Karpas-422 (cell line): ENCODE measurements at regions not wholly inside any gene's neighbourhood (a gene's known extent, or its start where the extent isn't known, plus 50 kb on each side); places are given as distances from the start of the nearest gene placed in this dataset.

Experiments used
- DNase-seq: peaks from one replicate; pipeline ENCODE4 v3.0.0-alpha.2; 2015
- H2AFZ ChIP-seq: fragments of 200-600 bp; sonication (generic); 2 replicates; pipeline ENCODE4 v1.6.1; 2014; ENCODE audit warnings: antibody characterized with exemption, low read length, mixed read lengths
- H3K27ac ChIP-seq: fragments of 200-600 bp; sonication (generic); 2 replicates; pipeline ENCODE4 v1.5.1; 2014; ENCODE audit warnings: mild to moderate bottlenecking, low read length, moderate library complexity
- H3K27me3 ChIP-seq: fragments of 200-600 bp; sonication (generic); 2 replicates; pipeline ENCODE4 v1.6.1; 2014; ENCODE audit warnings: low read length, mixed read lengths
- H3K36me3 ChIP-seq: fragments of 200-600 bp; sonication (generic); 2 replicates; pipeline ENCODE4 v1.6.1; 2014; ENCODE audit warnings: low read length, mixed read lengths; ENCODE audit not compliant: insufficient read depth
- H3K4me1 ChIP-seq: fragments of 200-600 bp; sonication (generic); 2 replicates; pipeline ENCODE4 v1.6.1; 2014; ENCODE audit warnings: mild to moderate bottlenecking, low read length, mixed read lengths
- H3K4me2 ChIP-seq: fragments of 200-600 bp; sonication (generic); 2 replicates; pipeline ENCODE4 v1.6.1; 2014; ENCODE audit warnings: low read length, low read depth, mild to moderate bottlenecking; ENCODE audit not compliant: poor library complexity, severe bottlenecking
- H3K4me3 ChIP-seq: fragments of 200-600 bp; sonication (generic); 2 replicates; pipeline ENCODE4 v1.5.1; 2014; ENCODE audit warnings: mild to moderate bottlenecking, antibody characterized with exemption, low read length, mixed read lengths
- H3K79me2 ChIP-seq: fragments of 200-600 bp; sonication (generic); 2 replicates; pipeline ENCODE4 v1.6.1; 2014; ENCODE audit warnings: mild to moderate bottlenecking, low read length, mixed read lengths
- H3K9ac ChIP-seq: fragments of 200-600 bp; sonication (generic); 2 replicates; pipeline ENCODE4 v1.6.0; 2014; ENCODE audit warnings: low read length
- H3K9me2 ChIP-seq: fragments of 200-600 bp; sonication (generic), shearing (Covaris generic); replicated peaks from 2 replicates; pipeline ENCODE4 v1.6.0; 2014; ENCODE audit warnings: mild to moderate bottlenecking, low read length, moderate library complexity; ENCODE audit not compliant: insufficient read depth
- H3K9me3 ChIP-seq: fragments of 300-700, 200-600 bp; sonication (generic); 2 replicates; pipeline ENCODE4 v1.6.1; 2014; ENCODE audit warnings: low read length, mixed read lengths
- H4K20me1 ChIP-seq: fragments of 200-600 bp; sonication (generic); 2 replicates; pipeline ENCODE4 v1.6.1; 2014; ENCODE audit warnings: mild to moderate bottlenecking, antibody characterized with exemption, low read length, low read depth; ENCODE audit not compliant: insufficient read depth

DNA sequence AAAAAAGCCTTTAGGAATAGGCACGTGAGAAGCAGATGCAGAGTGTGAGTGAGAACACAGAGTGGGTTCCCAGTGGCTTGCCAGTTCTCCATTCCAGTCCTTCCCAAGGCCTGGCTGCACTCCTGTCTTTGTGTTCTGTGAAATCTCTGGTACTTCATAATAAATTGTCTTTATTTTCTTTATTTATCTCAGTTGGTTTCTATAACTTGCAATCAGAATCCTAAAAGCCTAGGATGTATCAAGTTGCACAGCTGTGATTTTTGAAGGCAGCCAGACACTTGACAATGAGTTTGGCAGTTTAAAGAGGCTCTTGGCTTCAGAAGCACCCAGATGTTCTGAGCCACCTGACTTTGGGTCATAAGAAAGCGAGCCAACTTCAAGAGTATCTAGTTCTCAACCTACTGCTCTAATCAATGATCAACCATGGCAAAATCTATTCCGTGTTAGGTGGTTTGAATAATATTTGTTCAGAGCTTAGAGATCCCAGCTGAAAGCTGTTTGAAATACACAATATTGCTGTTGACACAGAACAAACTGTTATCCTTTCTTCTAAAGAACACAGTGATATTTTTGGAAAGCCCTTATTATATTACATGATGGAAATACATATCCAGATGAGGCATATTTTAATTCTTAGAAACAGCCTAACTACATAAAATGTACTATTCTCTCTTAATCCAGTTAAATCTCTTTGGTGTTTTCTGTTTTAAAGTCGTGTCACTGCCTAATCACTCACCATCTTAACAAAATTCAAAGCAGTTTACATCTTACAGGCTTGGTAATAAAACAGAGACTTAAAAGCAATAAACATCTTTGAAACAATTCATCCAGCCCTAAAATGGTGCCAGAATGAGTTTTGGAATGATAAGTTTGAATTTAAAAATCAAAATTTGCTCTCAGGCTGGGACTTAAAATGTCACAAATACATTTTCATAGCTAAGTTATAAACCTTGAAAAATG, 483.0 kb upstream of the NBEA start:
- Histone ChIP-seq H3K9me3 (no peaks in the 10 kb centered on the region), H3K79me2 (no peaks in the 10 kb centered on the region)

GRCh38 chr13:34459856-34460255, 482.2 kb upstream of the NBEA start:
- Histone ChIP-seq H3K4me2 (no peak overlapping the region), H3K27me3 (no peaks in the 10 kb centered on the region), H3K79me2 (no peaks in the 10 kb centered on the region), H4K20me1 (no peaks in the 10 kb centered on the region), H3K27ac (no peak overlapping the region), H3K4me1 (no peaks in the 10 kb centered on the region), H2AFZ (no peak overlapping the region), H3K9me3 (no peaks in the 10 kb centered on the region), H3K4me3 (no peak overlapping the region), H3K9ac (no peak overlapping the region), H3K36me3 (no peaks in the 10 kb centered on the region), H3K9me2 (no peaks in the 10 kb centered on the region)
- DNase-seq = no peak

More for the DNA sequence above, 483.0 kb upstream of the NBEA start:
- Histone ChIP-seq H3K4me2 (no peak overlapping the region), H3K9me2 (no peaks in the 10 kb centered on the region), H2AFZ (no peak overlapping the region), H3K4me3 (no peak overlapping the region), H4K20me1 (no peaks in the 10 kb centered on the region), H3K36me3 (no peaks in the 10 kb centered on the region), H3K27ac (no peak overlapping the region), H3K27me3 (no peaks in the 10 kb centered on the region), H3K9ac (no peak overlapping the region), H3K4me1 (no peaks in the 10 kb centered on the region)
- DNase-seq = no peak

DNA sequence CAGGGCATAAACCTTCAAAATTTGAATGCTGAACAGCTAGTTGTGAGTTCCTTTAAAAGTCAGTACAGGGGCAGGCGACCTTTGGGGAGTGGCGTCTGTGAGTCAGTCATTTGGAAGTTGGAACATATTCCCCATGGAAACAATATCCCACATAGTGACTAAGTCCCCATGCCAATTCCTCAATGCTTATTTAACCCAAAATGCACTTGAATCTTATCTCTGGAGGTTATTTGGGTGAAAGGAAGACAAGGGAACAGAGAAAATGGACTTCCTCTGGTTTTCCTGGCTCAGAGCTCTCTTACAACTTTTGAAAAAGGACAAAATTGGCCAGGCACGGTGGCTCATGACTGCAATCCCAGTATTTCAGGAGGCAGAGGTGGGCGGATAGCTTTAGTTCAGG, 479.2 kb upstream of the NBEA start:
- DNase-seq = no peak
- Histone ChIP-seq H3K9me2 (no peaks in the 10 kb centered on the region), H3K79me2 (no peaks in the 10 kb centered on the region), H3K27me3 (no peaks in the 10 kb centered on the region), H4K20me1 (no peaks in the 10 kb centered on the region), H3K36me3 (no peaks in the 10 kb centered on the region), H3K9ac (no peak overlapping the region), H3K4me1 (no peaks in the 10 kb centered on the region), H3K27ac (no peak overlapping the region), H2AFZ (no peak overlapping the region), H3K4me3 (no peak overlapping the region), H3K4me2 (no peak overlapping the region), H3K9me3 (no peaks in the 10 kb centered on the region)

- Histone ChIP-seq H3K9ac (no peak overlapping the region), H3K9me3 (no peaks in the 10 kb centered on the region), H3K4me2 (no peak overlapping the region), H3K4me1 (no peaks in the 10 kb centered on the region), H3K27ac (no peak overlapping the region), H3K9me2 (no peaks in the 10 kb centered on the region), H3K36me3 (no peaks in the 10 kb centered on the region), H3K79me2 (no peaks in the 10 kb centered on the region), H3K4me3 (no peak overlapping the region), H3K27me3 (no peaks in the 10 kb centered on the region), H4K20me1 (no peaks in the 10 kb centered on the region), H2AFZ (no peak overlapping the region)
- DNase-seq = no peak
These were observed 478.1 kb upstream of the NBEA start for GRCh38 chr13:34464011-34464410.

DNA sequence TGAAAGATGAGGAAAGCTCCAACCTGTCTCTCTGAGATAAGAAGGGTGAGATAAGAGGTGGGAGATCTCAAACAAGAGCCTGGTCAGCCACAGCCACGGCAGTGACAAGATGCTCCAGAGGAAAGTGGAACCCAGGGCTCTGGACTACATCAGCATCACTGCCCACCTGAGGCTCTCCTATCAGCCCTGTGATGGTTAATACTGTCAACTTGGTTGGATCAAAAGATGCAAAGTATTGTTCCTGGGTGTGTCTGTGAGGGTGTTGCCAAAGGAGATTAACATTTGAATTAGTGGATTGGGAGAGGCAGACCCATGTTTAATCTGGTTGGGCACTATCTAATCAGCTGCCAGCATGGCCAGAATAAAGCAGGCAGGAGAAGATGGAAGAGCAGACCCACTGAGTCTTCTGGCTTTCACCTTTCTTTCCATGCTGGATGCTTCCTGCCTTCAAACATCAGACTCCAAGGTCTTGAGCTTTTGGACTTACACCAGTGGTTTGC, 476.6 kb upstream of the NBEA start:
- Histone ChIP-seq H3K27me3 (no peaks in the 10 kb centered on the region), H3K27ac (no peak overlapping the region), H3K79me2 (no peaks in the 10 kb centered on the region), H4K20me1 (no peaks in the 10 kb centered on the region), H3K4me2 (no peak overlapping the region), H3K9ac (no peak overlapping the region), H3K36me3 (no peaks in the 10 kb centered on the region), H3K4me1 (no peaks in the 10 kb centered on the region), H3K9me3 (no peaks in the 10 kb centered on the region), H3K4me3 (no peak overlapping the region), H2AFZ (no peak overlapping the region), H3K9me2 (no peaks in the 10 kb centered on the region)
- DNase-seq = no peak

DNA sequence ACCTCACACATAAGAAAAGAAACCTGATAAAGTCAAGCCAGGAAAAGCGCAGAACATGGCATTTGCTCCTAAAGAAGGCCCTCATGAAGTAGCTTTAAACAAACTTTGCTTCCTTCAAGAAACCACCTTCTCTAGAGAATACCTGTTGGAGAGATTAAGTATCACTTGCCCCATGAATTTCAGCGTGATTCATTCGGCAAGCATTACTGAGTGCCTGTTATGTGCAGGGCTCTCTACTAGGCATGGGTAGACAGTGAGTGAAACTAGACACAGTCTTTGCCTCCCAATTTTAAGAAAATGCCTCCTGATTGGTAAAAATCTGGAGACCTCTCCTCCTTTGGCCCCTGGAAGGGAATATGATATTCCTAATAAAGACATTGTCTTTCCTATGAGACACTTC, 475.8 kb upstream of the NBEA start:
- Histone ChIP-seq H3K36me3 (no peaks in the 10 kb centered on the region), H3K4me3 (no peak overlapping the region), H3K4me1 (no peaks in the 10 kb centered on the region), H2AFZ (no peak overlapping the region), H4K20me1 (no peaks in the 10 kb centered on the region), H3K9ac (no peak overlapping the region), H3K9me3 (no peaks in the 10 kb centered on the region), H3K27ac (no peak overlapping the region), H3K4me2 (no peak overlapping the region), H3K9me2 (no peaks in the 10 kb centered on the region), H3K27me3 (no peaks in the 10 kb centered on the region), H3K79me2 (no peaks in the 10 kb centered on the region)
- no peak for DNase-seq

DNA sequence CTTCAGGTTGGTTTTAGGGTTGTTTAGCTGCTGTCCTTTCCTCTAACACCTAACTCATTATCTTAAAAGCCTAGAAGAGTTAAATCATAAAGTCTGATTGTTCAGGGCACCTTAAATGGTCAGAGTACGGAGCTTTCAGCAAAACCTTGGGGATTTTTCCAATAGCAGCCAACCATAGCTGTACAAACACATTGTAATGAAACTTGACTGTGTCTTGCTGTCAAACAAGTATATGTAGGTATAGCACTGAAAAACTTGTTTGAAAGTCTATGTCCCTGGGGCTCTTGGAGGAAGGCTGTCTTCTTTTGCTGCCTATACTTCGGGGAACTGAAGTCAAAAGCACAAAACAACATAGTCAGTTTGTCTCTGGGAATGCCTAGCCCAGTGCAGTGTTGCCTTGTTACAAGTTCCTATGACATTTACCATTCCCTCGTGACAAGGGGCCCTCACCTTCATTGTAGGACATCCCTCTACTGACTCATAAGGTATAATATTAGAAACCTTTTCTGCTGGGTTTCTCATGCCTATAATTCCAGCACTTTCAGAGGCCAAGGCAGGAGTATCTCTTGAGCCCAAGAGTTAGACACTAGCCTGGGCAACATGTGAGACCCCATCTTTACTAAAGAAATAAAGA, 474.5 kb upstream of the NBEA start:
- Histone ChIP-seq H3K4me2 (no peak overlapping the region), H3K4me3 (no peak overlapping the region), H3K9ac (no peak overlapping the region), H3K36me3 (no peaks in the 10 kb centered on the region), H3K9me3 (no peaks in the 10 kb centered on the region), H2AFZ (no peak overlapping the region), H3K27ac (no peak overlapping the region), H3K9me2 (no peaks in the 10 kb centered on the region), H3K79me2 (no peaks in the 10 kb centered on the region), H3K27me3 (no peaks in the 10 kb centered on the region), H4K20me1 (no peaks in the 10 kb centered on the region), H3K4me1 (no peaks in the 10 kb centered on the region)
- DNase-seq = no peak

GRCh38 chr13:34469196-34469986, 472.7 kb upstream of the NBEA start:
- no peak for DNase-seq
- no peaks in the 10 kb centered on the region for H3K27me3 ChIP-seq
- no peaks in the 10 kb centered on the region for H3K9me3 ChIP-seq
- no peak overlapping the region for H2AFZ ChIP-seq
- no peak overlapping the region for H3K9ac ChIP-seq
- no peaks in the 10 kb centered on the region for H3K36me3 ChIP-seq
- peaks cover 3% of the 10 kb centered on the region for H3K4me1 ChIP-seq
- no peaks in the 10 kb centered on the region for H4K20me1 ChIP-seq
- no peaks in the 10 kb centered on the region for H3K79me2 ChIP-seq
- H3K9me2 ChIP-seq = no peaks in the 10 kb centered on the region
- H3K27ac ChIP-seq = no peak overlapping the region
- H3K4me3 ChIP-seq = no peak overlapping the region
- H3K4me2 ChIP-seq = no peak overlapping the region
